HG02840 (cell line): ENCODE measurements at regions not wholly inside any gene's neighbourhood (a gene's known extent, or its start where the extent isn't known, plus 50 kb on each side); places are given as distances from the start of the nearest gene placed in this dataset.
"Not testable (repeated sequence)": the region's sequence is repeated elsewhere in the genome, so short reads cannot be mapped to it uniquely, and the experiment has no call there.

Source experiments
- ATAC-seq: cut with Tn5 transposase; IDR thresholded peaks from one replicate; pipeline ENCODE4 v1.9.1; 2021; ENCODE audit warnings: mild to moderate bottlenecking, moderate library complexity, moderate number of reproducible peaks; ENCODE audit not compliant: unreplicated experiment, low FRiP score

DNA sequence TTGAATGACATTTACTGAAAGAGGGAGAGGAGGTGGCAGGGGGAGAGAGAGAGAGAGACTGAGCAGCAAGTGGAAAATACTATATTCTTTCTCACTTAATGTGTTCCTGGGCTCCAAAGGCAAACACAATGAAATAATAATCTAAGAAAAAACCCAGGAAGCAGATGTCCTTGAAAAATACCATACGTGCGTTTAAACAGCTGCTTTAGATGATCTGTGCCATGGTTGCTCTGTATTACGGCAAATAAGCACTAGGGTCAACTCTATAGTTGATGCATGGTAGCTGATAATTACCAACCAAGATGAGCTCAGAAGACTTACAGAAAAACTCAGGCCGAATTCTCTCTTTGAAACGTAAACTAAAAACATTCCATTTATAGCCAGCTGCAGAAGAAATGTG, 410.3 kb upstream of the TBL1XR1 start:
- no peak for ATAC-seq

DNA sequence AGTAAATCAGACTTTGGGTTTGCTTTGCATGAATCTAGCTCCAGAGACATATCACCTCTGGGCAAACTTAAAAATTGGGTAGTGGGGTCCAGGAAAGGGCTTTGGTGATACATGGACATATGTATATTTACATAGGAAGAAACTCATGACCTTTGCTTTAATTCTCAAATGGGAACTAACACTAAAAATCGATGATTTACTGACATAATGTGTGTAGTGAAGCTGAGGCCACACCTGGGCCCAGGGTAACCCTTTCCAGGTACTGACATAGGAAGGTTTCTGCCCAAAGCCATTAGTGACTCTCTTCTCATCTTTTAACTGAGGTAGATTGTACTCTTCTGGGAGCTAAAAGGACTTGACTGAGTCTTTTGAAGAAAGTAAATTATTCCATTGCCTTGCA, 411.2 kb upstream of the TBL1XR1 start:
- no peak for ATAC-seq

DNA sequence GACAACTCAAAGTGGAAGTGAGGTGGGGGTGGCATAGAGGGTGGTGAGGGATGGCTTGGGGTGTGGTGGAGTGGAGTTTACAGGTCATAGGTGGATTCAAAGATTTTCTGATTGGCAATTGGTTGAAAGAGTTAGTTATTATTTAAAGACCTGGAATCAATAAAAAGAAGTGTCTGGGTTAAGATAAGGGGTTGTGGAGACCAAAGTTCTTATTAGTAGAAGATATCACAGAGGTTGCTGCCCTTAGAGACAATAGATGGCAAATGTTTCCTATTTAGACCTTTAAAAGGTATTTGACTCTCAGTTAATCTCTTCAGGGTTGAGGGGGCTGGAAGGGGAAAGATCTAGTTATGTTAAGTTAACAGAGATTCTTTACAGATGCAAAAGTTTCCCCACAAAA, 412.3 kb upstream of the TBL1XR1 start:
- no peak for ATAC-seq

DNA sequence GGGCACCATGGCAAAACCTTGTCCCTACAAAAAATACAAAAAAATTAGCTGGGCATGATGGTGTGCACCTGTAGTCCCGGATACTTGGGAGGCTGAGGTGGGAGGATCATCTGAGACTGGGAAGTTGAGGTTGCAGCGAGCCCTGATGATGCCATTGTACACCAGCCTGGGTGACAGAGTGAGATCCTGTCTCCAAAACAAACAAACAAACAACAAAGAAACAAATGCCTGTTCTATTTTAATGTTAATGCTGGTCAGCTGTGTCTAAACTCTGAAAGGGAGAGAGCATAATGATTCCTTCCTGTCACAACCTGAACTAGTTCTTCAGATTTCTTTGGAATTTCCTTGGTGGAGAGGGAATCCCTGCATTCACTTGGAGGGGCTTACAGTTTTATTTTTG, 413.0 kb upstream of the TBL1XR1 start:
- ATAC-seq, result no peak

DNA sequence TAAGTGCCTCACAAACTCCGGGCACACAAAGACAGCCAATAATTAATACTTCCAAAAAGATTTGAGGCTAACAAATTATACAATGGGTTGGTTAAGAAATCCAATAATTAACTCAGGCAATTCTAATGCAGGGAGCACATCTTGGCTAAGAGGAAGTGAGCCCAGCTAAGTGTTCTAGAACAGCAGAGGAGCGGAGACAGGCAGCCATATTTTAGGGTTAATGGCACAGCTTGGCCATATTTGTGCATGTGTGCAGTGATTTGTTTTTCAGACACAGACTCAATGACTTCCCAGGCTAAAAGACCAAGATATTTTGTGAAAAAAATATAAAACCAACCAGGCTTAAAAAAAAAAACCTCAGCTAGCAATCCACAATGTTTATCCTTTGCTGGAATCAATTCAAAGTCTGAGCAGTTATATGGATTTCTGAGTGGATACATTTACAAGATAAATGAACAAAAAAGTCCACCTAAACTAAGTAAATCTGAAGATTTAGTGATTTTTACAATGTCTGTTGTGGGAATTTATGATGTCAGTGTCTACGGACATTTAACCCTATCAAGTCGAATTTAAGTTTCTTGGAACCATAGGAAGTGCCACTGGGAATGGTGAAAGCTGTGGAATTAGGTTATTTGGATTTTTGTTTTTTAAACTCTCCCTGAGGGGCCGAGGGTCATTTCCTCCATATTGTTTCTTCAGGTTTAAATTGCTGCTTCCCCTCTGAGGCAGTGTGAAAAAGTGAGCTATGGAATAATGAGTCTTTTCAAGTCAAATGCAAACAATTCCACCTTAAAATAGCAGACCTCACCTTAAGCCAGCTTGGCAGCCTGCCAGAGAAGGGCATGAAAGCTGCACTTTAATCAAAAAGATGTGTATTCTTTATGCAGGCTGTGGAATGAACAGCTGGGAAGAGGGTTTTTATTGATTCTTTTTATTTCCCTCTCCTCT, 413.7 kb upstream of the TBL1XR1 start:
- no peak for ATAC-seq

DNA sequence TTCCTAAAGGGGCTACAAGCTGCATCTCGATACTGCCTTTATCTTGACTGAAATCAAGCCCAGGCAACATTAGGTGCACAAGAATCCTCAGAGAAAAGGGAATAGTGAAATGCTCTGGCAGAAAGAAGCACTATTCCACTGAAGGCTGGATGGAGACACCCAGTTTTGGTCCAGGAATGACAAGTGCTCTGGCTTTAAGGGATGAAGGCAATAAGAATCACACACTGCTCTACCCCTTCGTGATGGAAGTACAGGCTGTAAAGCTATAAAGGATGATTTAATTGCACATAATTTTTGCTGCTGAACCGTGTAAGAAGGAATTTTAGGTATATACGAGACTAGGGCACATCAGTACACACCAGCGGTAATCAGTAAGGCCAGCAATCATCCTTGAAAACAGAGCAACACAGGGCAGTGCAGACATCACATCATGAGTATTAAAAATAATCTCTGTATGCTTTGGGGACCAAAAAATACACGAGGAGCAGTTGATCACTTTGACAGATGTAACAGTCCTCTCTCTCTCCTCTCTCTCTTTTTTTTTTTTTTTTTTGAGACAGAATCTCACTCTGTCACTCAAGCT, 414.6 kb upstream of the TBL1XR1 start:
- no peak for ATAC-seq

DNA sequence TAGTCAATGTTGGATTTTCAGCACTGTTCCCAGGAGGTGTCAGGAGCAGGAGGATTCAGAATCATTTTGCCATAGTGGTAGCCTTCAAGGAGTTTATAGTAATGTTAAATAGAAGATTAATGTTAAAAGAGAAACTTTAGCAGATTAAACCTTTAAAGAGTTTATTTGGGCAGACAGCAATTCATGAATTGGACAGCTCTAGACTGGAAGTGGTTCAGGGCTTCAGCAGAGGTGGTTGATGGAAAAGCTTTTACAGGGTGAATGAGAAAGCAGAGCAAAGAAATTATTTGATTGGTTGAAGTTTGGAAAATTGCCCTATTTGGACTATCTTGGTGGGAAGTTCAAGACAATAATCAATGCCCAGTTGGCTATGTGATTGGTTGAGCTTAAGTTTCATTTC, 416.6 kb upstream of the TBL1XR1 start:
- ATAC-seq, result no peak

DNA sequence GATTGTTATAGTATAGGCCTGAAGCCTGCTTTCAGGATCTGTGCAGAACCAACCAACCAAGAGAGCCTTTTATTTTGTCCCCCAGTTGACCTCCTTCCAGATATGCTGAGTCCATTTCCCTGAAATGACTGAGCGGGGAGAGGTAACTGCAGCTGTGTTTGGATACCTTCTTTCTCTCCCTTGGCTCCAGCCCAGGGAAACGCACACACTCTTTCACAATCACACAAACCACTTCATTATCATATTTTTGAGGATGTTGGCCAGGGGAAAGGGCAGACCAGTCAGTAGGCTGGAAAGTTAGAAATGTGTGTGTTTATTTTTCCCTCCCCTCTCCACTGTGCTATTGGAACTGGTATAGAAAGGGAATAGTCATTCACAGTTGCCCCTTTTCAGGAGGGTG, 417.7 kb upstream of the TBL1XR1 start:
- ATAC-seq, result no peak

DNA sequence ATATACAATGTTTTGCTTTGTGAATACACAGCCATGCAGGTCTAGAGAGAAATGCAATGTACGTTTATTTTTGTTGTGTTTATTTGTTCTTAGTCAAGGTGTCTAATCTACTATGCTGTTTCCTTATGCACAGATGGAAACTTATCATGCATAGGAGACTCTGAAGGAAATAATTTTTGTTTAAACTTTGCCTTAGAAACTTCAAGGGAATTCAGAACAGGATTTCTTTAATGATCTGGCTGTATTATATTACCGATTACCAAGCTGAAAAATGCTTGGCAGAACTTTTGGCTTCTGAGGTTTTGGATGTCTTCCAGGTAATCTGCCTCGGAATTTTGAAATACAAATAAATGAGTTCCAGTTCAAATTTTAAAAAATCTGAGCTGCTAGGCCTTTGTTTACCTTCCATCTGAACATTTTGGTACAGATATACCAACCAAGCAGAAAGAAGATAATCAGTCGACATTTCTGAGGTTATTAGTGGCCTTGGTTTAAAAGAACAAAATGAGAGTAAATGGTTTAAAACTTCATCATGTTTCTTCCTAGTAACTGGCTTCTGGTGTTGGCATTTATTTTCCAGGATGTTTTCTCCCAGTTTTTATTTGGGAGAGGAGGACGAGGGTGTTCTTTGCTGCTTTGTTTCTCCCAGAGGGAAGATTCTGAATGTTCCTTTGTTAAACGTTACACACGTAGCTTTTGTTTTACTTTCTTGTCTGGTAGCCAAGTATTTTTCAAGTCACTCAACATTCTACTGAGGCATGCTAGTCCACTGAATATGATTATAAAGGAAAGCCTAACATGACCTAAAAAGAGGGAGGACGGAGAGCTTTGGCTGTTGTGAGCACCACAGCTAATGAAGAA, 421.8 kb upstream of the TBL1XR1 start:
- ATAC-seq, result no peak

DNA sequence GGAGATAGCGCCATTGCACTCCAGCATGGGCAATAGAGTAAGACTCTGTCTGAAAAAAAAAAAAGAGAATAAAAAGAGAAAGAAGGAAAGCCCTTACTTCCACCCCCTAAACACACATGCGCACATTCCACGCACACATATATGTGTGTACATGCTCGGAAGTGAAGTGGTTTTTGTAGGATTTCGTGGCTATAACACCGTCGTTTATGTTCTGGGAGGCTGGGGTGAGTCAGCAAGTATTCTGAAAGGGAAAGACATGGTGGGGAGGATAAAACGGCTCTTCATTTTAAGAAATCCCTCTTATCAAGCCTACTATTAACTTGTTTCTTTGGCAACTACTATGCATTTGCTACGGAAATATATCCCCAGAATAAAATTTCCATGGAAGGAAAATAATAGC, 422.8 kb upstream of the TBL1XR1 start:
- ATAC-seq, result no peak

DNA sequence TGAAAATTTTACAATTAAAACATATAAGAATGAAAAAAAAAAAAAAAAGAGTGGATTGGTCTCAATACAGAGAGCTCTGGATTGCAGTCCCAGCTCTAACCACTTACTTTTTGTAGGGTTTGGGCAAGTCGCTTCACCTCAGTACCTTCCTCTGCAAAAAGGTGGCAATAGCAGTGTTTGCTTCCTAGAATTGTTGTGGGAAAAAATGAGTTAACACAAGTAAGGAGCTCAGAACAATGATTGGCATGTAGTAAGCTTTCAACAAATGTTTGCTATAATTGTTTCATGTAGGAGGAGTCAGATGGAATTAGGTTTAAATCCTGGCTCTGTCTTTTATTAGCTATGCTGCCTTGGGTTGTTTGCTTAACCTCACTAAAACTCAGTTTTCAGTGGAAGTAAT, 425.2 kb upstream of the TBL1XR1 start:
- ATAC-seq, result no peak

DNA sequence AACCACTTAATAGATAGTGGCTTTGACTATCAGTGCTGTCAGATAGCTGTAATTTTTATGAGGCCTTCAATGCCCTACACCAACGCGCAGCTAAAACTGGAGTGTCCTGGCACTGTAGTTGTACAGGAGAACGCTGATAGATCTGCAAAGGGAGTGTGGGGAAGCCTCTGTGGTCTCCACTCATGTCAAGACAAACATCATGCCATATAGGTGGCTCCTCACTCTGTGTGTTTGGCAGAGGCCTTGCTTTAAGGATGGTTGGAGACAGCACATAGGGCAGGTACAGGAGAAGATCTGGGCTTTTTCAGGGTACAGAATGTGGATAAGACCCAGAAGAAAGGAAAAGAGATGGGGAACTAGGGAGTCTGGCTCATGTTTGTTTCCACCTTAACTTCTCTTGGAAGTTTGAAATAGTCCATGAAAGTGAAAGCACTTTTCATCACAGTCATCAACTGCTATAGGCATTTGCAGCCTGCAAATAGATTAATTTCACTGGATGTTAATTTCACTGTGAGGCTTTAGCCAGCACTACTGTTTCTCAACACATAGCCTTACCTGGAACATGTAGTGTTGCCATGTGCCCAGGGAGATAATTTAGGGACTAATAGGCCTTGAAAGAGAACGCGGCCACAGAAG, 425.8 kb upstream of the TBL1XR1 start:
- no peak for ATAC-seq

DNA sequence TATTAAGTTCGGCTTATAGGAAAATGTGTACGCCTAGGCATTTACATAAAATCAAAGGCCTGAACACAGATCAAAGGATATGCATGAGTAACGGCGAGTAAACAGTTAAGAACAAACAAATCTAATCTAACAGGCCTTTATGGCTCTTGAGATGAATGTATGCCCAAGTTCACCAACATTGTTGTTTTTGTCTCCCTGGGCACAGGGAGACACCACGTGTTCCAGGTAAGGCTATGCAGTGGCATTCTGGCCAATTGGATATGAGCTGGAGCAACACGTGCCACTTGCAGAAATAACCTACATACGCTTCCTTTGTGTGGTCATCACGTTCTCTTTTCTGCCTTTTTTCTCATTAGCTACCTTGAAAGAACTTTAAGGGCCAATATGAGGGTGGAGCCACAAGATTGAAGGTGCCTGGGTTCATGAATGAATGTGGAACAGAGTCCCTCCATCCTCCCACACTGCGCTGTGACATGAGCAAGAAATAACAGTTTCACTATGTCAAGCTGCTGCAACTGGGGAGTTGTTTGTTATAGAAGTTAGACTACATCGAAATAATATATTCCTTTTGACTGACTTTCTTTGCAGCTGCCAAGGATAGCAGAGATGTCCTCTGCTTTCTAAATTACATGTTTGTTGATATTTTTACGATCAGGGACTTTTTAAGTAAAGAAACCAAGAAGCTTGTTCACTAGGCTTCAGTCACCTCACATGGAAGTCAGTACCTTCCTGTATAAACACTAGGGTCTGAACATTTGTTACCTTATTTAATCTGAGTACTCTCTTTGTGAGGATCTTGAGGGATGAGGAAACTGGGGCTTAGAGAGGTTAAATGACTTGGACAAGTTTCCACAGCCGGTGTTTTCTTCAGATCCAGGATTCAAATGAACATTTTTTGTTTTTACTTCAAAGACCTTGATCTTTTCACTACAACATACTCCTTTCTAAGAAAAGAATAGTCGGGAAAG, 427.5 kb upstream of the TBL1XR1 start:
- no peak for ATAC-seq

DNA sequence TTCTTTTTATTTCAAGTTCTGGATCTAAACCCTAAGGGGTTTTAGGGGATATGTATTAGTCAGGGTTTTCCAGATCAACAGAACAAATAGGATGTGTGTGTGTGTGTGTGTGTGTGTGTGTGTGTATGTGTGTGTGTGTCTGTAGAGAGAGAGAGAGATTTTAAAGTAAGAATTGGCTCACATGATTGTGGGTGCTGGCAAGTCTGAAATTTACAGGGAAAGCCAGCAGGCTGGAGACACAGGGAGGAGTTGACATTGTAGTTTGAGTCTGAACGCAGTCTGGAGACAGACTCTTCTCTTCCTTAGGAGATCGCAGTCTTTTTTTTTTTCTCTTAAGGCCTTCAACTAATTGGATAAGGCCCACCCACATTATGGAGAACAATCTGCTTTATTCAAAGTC, 428.8 kb upstream of the TBL1XR1 start:
- no peak for ATAC-seq

DNA sequence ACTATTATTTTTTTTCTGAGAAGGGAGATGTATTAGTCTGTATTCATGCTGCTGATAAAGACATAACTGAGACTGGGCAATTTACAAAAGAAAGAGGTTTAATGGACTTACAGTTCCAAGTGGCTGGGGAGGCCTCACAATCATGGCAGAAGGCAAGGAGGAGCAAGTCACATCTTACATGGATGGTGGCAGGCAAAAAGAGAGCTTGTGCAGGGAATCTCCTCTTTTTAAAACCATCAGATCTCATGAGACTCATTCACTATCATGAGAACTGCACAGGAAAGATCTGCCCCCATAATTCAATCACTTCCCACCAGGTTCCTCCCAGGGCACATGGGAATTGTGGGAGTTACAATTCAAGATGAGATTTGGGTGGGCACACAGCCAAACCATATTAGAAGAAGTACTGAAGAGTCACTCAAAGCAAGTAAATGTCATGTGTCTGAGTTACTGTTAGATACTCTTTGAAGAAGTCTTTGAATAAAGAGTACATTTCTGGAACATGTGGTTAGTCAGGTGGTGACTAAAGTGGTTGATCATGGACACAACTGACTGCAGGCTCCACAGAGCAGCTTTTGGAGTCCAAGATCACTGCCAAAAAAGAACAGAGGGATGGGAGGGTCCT, 430.9 kb upstream of the TBL1XR1 start:
- ATAC-seq, result not testable (repeated sequence)

DNA sequence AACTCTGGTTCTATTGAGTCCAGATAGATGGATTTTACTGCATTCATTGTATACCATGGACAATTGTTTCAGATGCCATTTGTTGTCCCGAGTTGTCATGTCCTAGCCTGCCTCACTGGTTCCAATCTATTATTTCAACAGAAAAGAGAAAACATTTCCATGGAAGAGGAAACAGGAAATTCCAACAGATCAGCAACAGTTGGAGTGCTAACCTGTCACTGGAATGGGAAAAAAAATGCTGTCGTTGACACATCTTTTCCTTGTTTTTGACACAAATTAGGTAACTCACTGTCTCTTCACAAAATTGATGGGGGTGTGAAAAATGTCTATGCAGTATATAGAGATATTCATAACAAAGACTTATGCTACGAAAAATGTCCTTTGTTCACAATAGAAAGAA, 432.0 kb upstream of the TBL1XR1 start:
- no peak for ATAC-seq

DNA sequence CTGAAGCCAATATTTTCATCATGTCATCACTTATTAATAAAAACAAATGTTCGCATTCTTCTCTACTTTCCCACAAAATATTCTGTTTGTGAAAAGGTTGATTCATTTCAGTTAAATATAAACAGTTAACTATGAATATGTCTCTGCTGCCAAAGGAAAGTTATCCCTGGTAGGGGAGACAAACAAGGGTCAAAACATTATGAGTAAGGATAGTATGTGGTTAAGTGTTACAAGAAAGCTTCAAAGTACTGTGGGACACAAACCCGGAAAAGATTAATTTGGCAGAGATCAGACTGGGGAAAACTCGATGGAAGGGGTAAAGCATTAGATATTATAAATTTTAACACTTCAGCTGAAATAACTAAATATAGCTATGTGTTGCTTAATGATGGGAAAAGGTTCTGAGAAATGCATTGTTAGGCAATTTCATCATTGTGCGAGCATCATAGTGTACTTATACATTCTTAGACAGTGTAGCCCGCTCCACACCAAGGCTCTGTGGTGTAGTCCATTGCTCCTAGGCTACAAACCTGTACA, 436.5 kb upstream of the TBL1XR1 start:
- no peak for ATAC-seq

DNA sequence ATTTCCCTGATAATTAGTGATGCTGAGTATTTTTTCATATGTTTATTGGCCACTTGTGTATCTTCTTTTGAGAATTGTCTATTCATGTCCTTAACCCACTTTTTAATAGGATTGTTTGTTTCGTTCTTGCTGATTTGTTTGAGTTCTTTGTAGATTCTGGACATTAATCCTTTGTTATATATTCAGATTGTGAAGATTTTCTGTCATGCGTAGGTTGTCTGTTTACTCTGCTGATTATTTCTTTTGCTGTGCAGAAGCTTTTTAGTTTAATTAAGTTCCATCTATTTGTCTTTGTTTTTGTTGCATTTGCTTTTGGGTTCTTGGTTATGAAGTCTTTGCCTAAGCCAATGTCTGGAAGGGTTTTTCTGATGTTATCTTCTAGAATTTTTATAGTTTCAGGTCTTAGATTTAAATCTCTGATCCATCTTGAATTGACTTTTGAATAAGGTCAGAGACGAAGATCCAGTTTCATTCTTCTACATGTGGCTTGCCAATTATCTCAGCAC, 438.4 kb upstream of the TBL1XR1 start:
- ATAC-seq, result not testable (repeated sequence)
